Neutrophil (primary cell): ENCODE measurements at regions not wholly inside any gene's neighbourhood (a gene's known extent, or its start where the extent isn't known, plus 50 kb on each side); places are given as distances from the start of the nearest gene placed in this dataset.

Experiments used
- H3K27ac ChIP-seq: fragments of 200-600 bp; sonication (generic); 2 replicates; pipeline ENCODE4 v1.5.1; 2016; ENCODE audit warnings: mild to moderate bottlenecking, moderate library complexity
- H3K27me3 ChIP-seq: fragments of 200-600 bp; sonication (generic); 2 replicates; pipeline ENCODE4 v1.6.0; 2016; ENCODE audit warnings: mild to moderate bottlenecking
- H3K36me3 ChIP-seq: fragments of 200-600 bp; sonication (generic); 2 replicates; pipeline ENCODE4 v1.5.1; 2017
- H3K4me1 ChIP-seq, 2 experiments: fragments of 200-600 bp in 1 of 2; sonication (generic) in 1 of 2; 1 replicate in 1 of 2; 2 replicates in 1 of 2; pipeline versions ENCODE4 v1.5.1 to v1.6.1; 2013 to 2016; ENCODE audit warnings: low read depth in 1 of 2, low read length in 1 of 2, mild to moderate bottlenecking in 1 of 2, moderate library complexity in 1 of 2; ENCODE audit not compliant: control insufficient read depth in 1 of 2, insufficient read depth in 1 of 2
- H3K4me3 ChIP-seq, 2 experiments: fragments of 200-600 bp in 1 of 2; sonication (generic) in 1 of 2; 1 replicate in 1 of 2; 2 replicates in 1 of 2; pipeline ENCODE4 v1.5.1; 2013 to 2016; ENCODE audit warnings: low read depth in 1 of 2, low read length in 1 of 2, mild to moderate bottlenecking in 1 of 2, moderate library complexity in 1 of 2
- H3K9me3 ChIP-seq: fragments of 200-600 bp; sonication (generic); 2 replicates; pipeline ENCODE4 v1.5.1; 2016
- TF ChIP-seq, protein P1 (sequence below): fragments of 200-600 bp; sonication (generic); IDR thresholded peaks from 2 replicates; pipeline ENCODE4 v1.5.1; 2016; ENCODE audit warnings: antibody characterized with exemption

- Histone ChIP-seq H3K4me3 (no peak overlapping the region), H3K9me3 (no peaks in the 10 kb centered on the region), H3K4me1 (peaks cover 9 to 13% of the 10 kb centered on the region in 2 experiments)
Observed at GRCh38 chr10:3708852-3709251, 76.2 kb downstream of the KLF6 start.

DNA sequence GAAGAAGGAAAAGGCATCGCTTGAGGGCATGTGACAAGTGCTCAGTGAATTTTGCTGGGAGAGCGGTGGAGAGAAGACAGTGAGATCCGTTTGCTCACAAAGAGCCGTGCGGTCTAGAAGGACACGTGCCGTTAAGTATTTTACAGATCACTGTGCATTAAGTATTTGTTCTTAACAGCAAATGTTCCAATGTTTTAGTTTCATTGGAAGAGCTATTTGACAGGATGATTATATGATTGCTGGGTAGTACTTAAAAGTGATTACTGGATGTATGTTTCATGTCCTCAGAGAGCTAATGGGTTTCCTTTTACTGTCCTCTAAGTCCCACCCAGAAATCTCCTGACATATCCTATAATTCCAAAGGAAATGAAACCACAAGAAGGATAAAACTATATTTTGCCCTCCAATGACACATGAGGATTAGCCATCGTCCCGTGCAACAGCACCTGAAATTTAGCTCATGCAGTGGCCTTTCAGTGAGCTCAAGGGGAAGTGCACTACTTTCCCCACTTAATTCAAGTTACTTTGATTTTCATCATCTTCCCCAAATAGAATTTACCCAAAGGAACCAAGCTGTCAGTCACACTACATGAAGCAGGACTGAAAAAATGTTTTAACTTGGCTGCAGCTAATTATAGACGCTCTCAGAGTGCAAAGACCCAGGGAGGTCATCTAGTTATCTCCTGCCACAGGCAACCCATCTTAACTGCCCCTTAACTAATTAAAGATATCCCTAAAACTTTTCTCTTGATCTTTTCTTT is 80.3 kb downstream of the KLF6 start:
- H3K4me1 ChIP-seq: peaks cover 9 to 13% of the 10 kb centered on the region in 2 experiments
- TF ChIP-seq, protein P1, sequence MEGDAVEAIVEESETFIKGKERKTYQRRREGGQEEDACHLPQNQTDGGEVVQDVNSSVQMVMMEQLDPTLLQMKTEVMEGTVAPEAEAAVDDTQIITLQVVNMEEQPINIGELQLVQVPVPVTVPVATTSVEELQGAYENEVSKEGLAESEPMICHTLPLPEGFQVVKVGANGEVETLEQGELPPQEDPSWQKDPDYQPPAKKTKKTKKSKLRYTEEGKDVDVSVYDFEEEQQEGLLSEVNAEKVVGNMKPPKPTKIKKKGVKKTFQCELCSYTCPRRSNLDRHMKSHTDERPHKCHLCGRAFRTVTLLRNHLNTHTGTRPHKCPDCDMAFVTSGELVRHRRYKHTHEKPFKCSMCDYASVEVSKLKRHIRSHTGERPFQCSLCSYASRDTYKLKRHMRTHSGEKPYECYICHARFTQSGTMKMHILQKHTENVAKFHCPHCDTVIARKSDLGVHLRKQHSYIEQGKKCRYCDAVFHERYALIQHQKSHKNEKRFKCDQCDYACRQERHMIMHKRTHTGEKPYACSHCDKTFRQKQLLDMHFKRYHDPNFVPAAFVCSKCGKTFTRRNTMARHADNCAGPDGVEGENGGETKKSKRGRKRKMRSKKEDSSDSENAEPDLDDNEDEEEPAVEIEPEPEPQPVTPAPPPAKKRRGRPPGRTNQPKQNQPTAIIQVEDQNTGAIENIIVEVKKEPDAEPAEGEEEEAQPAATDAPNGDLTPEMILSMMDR: no peak
- H3K27ac ChIP-seq: no peak overlapping the region
- H3K9me3 ChIP-seq: no peaks in the 10 kb centered on the region
- H3K27me3 ChIP-seq: no peaks in the 10 kb centered on the region
- no peak overlapping the region for H3K4me3 ChIP-seq
- no peaks in the 10 kb centered on the region for H3K36me3 ChIP-seq

More at GRCh38 chr10:3708852-3709251, 76.2 kb downstream of the KLF6 start:
- TF ChIP-seq, protein P1: no peak
- Histone ChIP-seq H3K36me3 (no peaks in the 10 kb centered on the region), H3K27me3 (no peaks in the 10 kb centered on the region), H3K27ac (no peak overlapping the region)

- Histone ChIP-seq H3K4me1 (peaks cover 9 to 13% of the 10 kb centered on the region in 2 experiments), H3K9me3 (no peaks in the 10 kb centered on the region), H3K27ac (no peak overlapping the region), H3K36me3 (no peaks in the 10 kb centered on the region), H3K27me3 (no peaks in the 10 kb centered on the region), H3K4me3 (no peak overlapping the region)
- TF ChIP-seq, protein P1: no peak
Observed at GRCh38 chr10:3702569-3702968, 82.4 kb downstream of the KLF6 start.

GRCh38 chr10:3702056-3702546 is 82.9 kb downstream of the KLF6 start:
- Histone ChIP-seq H3K9me3 (no peaks in the 10 kb centered on the region), H3K4me3 (no peak overlapping the region), H3K27me3 (no peaks in the 10 kb centered on the region), H3K27ac (no peak overlapping the region), H3K4me1 (peaks cover 9 to 13% of the 10 kb centered on the region in 2 experiments), H3K36me3 (no peaks in the 10 kb centered on the region)
- TF ChIP-seq, protein P1: no peak

DNA sequence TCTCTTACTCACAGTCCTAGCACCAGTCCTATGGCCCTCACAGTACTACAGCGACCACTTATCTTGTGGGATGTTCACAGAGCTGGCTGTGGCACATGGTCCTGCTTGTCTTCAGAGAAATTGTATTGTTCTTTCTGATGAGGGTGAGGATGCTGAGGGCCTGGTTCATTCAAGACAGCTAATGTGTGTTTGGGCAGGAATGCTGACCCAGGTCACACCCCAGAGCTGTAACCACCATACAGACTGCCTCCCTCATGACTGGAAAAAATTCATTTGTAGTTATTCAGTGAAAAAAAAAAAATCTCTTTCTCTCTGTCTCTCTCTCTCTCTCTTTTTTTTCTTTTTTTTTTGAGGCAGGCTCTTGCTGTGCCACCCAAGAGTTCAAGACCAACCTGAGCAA is 83.5 kb downstream of the KLF6 start:
- no peaks in the 10 kb centered on the region for H3K36me3 ChIP-seq
- no peaks in the 10 kb centered on the region for H3K9me3 ChIP-seq
- H3K4me1 ChIP-seq: peaks cover 9 to 13% of the 10 kb centered on the region in 2 experiments
- H3K27ac ChIP-seq: no peak overlapping the region
- no peak overlapping the region for H3K4me3 ChIP-seq
- H3K27me3 ChIP-seq: no peaks in the 10 kb centered on the region
- TF ChIP-seq, protein P1: no peak
